ENCODE measurements at regions not wholly inside any gene's neighbourhood (a gene's known extent, or its start where the extent isn't known, plus 50 kb on each side); places are given as distances from the start of the nearest gene placed in this dataset.

DNA sequence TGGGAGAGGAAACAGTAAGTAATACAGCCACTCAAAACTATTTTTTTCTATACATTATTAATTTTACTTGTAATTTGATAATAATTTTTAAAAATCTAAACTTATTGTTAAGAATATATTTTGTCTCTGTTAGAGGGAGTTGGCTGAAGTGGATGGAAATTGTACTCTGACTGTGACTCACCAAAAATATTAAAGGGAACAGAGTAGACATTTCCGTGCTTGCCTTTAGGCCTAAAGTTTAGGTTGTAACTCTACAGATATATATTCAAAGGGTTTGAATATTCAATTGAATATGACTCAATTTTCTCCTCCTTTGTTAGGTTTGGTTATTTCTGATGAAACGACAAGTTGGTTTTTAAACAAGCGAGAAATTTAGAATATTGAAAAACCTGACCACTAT, 128.3 kb upstream of the PITX2 start:
- no peak for TF ChIP-seq CREB1 (IDR thresholded peaks at IDR 0.05; ENCODE audit: low read depth)
- no peak for TF ChIP-seq ZBTB7A (IDR thresholded peaks at IDR 0.05; ENCODE audit: low read depth)
- TF ChIP-seq EGR1 (IDR thresholded peaks at IDR 0.05) = no peak
- TF ChIP-seq TCF12 (IDR thresholded peaks at IDR 0.05; ENCODE audit: low read depth) = no peak
- no peak for TF ChIP-seq TEAD4 (IDR thresholded peaks at IDR 0.05)
- TF ChIP-seq, protein P1, sequence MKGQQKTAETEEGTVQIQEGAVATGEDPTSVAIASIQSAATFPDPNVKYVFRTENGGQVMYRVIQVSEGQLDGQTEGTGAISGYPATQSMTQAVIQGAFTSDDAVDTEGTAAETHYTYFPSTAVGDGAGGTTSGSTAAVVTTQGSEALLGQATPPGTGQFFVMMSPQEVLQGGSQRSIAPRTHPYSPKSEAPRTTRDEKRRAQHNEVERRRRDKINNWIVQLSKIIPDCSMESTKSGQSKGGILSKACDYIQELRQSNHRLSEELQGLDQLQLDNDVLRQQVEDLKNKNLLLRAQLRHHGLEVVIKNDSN (IDR thresholded peaks at IDR 0.05) = no peak
- TF ChIP-seq, protein P2, sequence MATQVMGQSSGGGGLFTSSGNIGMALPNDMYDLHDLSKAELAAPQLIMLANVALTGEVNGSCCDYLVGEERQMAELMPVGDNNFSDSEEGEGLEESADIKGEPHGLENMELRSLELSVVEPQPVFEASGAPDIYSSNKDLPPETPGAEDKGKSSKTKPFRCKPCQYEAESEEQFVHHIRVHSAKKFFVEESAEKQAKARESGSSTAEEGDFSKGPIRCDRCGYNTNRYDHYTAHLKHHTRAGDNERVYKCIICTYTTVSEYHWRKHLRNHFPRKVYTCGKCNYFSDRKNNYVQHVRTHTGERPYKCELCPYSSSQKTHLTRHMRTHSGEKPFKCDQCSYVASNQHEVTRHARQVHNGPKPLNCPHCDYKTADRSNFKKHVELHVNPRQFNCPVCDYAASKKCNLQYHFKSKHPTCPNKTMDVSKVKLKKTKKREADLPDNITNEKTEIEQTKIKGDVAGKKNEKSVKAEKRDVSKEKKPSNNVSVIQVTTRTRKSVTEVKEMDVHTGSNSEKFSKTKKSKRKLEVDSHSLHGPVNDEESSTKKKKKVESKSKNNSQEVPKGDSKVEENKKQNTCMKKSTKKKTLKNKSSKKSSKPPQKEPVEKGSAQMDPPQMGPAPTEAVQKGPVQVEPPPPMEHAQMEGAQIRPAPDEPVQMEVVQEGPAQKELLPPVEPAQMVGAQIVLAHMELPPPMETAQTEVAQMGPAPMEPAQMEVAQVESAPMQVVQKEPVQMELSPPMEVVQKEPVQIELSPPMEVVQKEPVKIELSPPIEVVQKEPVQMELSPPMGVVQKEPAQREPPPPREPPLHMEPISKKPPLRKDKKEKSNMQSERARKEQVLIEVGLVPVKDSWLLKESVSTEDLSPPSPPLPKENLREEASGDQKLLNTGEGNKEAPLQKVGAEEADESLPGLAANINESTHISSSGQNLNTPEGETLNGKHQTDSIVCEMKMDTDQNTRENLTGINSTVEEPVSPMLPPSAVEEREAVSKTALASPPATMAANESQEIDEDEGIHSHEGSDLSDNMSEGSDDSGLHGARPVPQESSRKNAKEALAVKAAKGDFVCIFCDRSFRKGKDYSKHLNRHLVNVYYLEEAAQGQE (IDR thresholded peaks at IDR 0.05; ENCODE audit: low read depth) = no peak
- no peak for TF ChIP-seq RAD21 (IDR thresholded peaks at IDR 0.05; ENCODE audit: low read depth)
- no peak for TF ChIP-seq FOXM1 (IDR thresholded peaks at IDR 0.05; ENCODE audit: borderline replicate concordance, low read depth)
- TF ChIP-seq EP300 (IDR thresholded peaks at IDR 0.05; ENCODE audit: borderline replicate concordance) = no peak
- no peak for TF ChIP-seq NFIC (IDR thresholded peaks at IDR 0.05)
- no peak for TF ChIP-seq MAX (IDR thresholded peaks at IDR 0.05)
- no peak for TF ChIP-seq TAF1 (IDR thresholded peaks at IDR 0.05; ENCODE audit: low read depth)
- TF ChIP-seq YY1 (IDR thresholded peaks at IDR 0.05; ENCODE audit: low read depth) = no peak
- TF ChIP-seq CEBPB (IDR thresholded peaks at IDR 0.05) = no peak

GRCh38 chr4:110751986-110752385, 129.1 kb upstream of the PITX2 start:
- TF ChIP-seq MAX (IDR thresholded peaks at IDR 0.05) (no peak), EGR1 (IDR thresholded peaks at IDR 0.05) (no peak), NFIC (IDR thresholded peaks at IDR 0.05) (no peak), ZBTB7A (IDR thresholded peaks at IDR 0.05; ENCODE audit: low read depth) (no peak), EP300 (IDR thresholded peaks at IDR 0.05; ENCODE audit: borderline replicate concordance) (no peak), CREB1 (IDR thresholded peaks at IDR 0.05; ENCODE audit: low read depth) (no peak), YY1 (IDR thresholded peaks at IDR 0.05; ENCODE audit: low read depth) (no peak)

GRCh38 chr4:110753466-110753865, 130.6 kb upstream of the PITX2 start:
- TF ChIP-seq TCF12 (IDR thresholded peaks at IDR 0.05; ENCODE audit: low read depth) (no peak), FOXM1 (IDR thresholded peaks at IDR 0.05; ENCODE audit: borderline replicate concordance, low read depth) (no peak), TAF1 (IDR thresholded peaks at IDR 0.05; ENCODE audit: low read depth) (no peak), RAD21 (IDR thresholded peaks at IDR 0.05; ENCODE audit: low read depth) (no peak), EGR1 (IDR thresholded peaks at IDR 0.05) (no peak), MAX (IDR thresholded peaks at IDR 0.05) (no peak), CREB1 (IDR thresholded peaks at IDR 0.05; ENCODE audit: low read depth) (no peak), CEBPB (IDR thresholded peaks at IDR 0.05) (no peak), EP300 (IDR thresholded peaks at IDR 0.05; ENCODE audit: borderline replicate concordance) (no peak), ZBTB7A (IDR thresholded peaks at IDR 0.05; ENCODE audit: low read depth) (no peak), NFIC (IDR thresholded peaks at IDR 0.05) (no peak), YY1 (IDR thresholded peaks at IDR 0.05; ENCODE audit: low read depth) (no peak), TEAD4 (IDR thresholded peaks at IDR 0.05) (no peak)
- TF ChIP-seq, protein P1 (IDR thresholded peaks at IDR 0.05) = no peak
- TF ChIP-seq, protein P2 (IDR thresholded peaks at IDR 0.05; ENCODE audit: low read depth) = no peak

DNA sequence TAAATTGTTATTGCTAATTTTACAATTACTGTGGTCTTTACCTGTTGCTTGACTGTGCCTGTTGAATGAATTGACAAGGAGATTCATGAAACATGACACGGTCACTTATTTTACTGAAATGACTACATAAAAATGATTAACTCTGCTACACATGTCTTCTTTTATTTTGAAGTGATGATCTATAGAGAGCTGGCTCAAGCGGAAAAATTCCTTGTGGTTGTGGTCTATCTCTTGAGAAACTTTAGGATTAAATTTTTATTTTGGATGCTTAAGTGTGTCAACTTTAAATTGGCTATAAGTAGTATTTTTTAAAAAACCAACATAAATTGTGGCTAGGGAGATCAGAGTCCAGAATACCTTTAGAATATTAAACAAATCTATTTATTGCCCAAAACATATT, 131.8 kb upstream of the PITX2 start:
- no peak for TF ChIP-seq CREB1 (IDR thresholded peaks at IDR 0.05; ENCODE audit: low read depth)
- no peak for TF ChIP-seq TEAD4 (IDR thresholded peaks at IDR 0.05)
- no peak for TF ChIP-seq FOXM1 (IDR thresholded peaks at IDR 0.05; ENCODE audit: borderline replicate concordance, low read depth)
- TF ChIP-seq MAX (IDR thresholded peaks at IDR 0.05) = no peak
- no peak for TF ChIP-seq EP300 (IDR thresholded peaks at IDR 0.05; ENCODE audit: borderline replicate concordance)
- no peak for TF ChIP-seq TCF12 (IDR thresholded peaks at IDR 0.05; ENCODE audit: low read depth)
- TF ChIP-seq, protein P2 (IDR thresholded peaks at IDR 0.05; ENCODE audit: low read depth) = no peak
- TF ChIP-seq ZBTB7A (IDR thresholded peaks at IDR 0.05; ENCODE audit: low read depth) = no peak
- no peak for TF ChIP-seq YY1 (IDR thresholded peaks at IDR 0.05; ENCODE audit: low read depth)

Measured in Ishikawa (cell line).